IPS-15b (cell line): ENCODE measurements at regions not wholly inside any gene's neighbourhood (a gene's known extent, or its start where the extent isn't known, plus 50 kb on each side); places are given as distances from the start of the nearest gene placed in this dataset.

Experiments
- H3K27me3 ChIP-seq: one replicate; pipeline ENCODE4 v1.6.1; 2013; ENCODE audit warnings: low read length; ENCODE audit not compliant: control insufficient read depth, insufficient read depth
- H3K36me3 ChIP-seq: one replicate; pipeline ENCODE4 v1.6.1; 2013; ENCODE audit warnings: low read length; ENCODE audit not compliant: control insufficient read depth, insufficient read depth
- H3K4me1 ChIP-seq: one replicate; pipeline ENCODE4 v1.6.1; 2013; ENCODE audit warnings: mild to moderate bottlenecking, low read length; ENCODE audit not compliant: control insufficient read depth, insufficient read depth
- H3K4me3 ChIP-seq: one replicate; pipeline ENCODE4 v1.5.1; 2013; ENCODE audit warnings: low read depth, low read length
- H3K9ac ChIP-seq: one replicate; pipeline ENCODE4 v1.6.1; 2013; ENCODE audit warnings: low read depth, mild to moderate bottlenecking, low read length
- H3K9me3 ChIP-seq: one replicate; pipeline ENCODE4 v1.6.1; 2013; ENCODE audit warnings: mild to moderate bottlenecking, low read length; ENCODE audit not compliant: control insufficient read depth, insufficient read depth

DNA sequence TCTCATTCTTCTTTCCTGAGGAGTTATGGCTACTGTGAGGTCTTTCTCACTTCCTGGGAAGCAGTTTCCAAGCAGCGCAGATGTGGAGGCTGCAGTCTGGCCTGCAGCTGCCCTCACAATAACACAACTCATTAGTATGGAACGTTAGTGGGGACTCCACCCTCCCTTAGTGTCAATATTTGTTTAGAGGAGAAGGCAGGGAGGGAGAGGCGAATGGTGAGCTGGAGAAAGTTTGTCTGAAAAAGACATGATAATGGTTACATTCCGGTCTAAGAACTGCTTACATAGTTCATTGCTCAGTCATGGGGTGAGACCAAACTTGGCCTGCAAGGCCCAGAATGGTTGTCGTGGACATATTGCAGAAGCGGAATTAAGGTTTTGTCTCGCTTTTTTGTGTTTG is 170.2 kb downstream of the HS3ST3B1 start:
- Histone ChIP-seq H3K4me1 (peaks cover 3% of the 10 kb centered on the region), H3K36me3 (no peaks in the 10 kb centered on the region), H3K4me3 (no peak overlapping the region), H3K9ac (no peak overlapping the region), H3K9me3 (no peaks in the 10 kb centered on the region), H3K27me3 (no peaks in the 10 kb centered on the region)

DNA sequence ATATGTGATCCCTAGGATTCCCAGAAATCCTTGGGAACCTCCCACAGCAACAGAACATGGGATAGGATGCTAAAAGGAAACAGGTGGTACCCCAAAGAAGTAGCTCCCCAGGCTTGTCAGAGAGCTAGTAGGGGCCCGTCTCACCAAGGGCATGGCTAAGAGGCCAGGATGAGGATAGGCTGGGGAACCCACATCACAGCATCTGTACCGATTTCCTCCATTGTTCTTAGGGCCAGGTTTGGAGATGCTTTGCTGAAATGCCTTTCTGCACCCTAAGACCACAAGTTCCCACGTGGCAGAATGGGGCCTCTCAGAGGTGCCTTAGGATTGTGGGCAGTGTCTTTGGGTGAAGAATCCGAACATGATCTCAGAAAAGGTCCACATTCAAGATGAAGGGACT is 169.5 kb downstream of the HS3ST3B1 start:
- Histone ChIP-seq H3K4me1 (peaks cover 3% of the 10 kb centered on the region), H3K9me3 (no peaks in the 10 kb centered on the region), H3K4me3 (no peak overlapping the region), H3K9ac (no peak overlapping the region), H3K36me3 (no peaks in the 10 kb centered on the region), H3K27me3 (no peaks in the 10 kb centered on the region)

DNA sequence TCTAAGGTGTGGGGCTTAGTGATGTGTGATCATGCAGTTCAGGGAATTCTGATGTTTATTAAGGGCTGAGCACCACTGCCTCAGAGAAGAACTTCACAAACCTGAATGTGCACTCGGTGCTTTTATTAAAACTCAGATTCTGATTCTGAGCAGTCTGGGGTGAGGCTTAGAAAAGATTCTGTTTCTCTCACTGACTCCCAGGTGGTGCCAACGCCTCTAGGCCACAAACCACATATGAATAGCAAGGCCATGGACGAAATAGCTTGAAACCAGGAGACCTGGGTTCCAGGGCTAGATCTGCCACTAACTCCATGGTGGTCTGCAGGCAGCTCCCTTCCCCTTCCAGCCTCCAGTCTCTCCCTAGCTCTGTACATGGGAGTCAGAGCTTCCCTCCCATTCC is 169.1 kb downstream of the HS3ST3B1 start:
- peaks cover 3% of the 10 kb centered on the region for H3K4me1 ChIP-seq
- no peak overlapping the region for H3K4me3 ChIP-seq
- no peak overlapping the region for H3K9ac ChIP-seq
- H3K36me3 ChIP-seq, result no peaks in the 10 kb centered on the region
- H3K27me3 ChIP-seq, result no peaks in the 10 kb centered on the region
- H3K9me3 ChIP-seq, result no peaks in the 10 kb centered on the region

DNA sequence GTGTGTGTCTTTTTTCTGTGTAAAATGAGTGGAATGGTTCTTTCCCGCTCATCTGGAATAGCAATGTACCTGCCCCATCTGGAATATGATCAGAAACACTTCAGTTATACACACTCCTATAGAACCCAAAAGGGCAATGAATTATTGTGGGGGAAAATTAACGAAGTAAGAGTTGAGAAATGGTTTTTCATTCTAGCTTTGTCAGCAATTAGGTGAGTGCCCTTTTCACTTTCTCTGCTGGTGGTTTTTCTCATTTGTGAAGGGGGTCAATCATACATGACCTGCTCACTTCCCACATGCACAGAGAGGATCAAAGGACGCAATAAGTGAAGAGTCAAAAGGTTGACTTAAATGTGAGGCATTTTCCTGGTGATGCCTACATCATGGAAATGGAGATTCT is 168.0 kb downstream of the HS3ST3B1 start:
- Histone ChIP-seq H3K27me3 (no peaks in the 10 kb centered on the region), H3K9me3 (no peaks in the 10 kb centered on the region), H3K36me3 (no peaks in the 10 kb centered on the region), H3K4me3 (no peak overlapping the region), H3K9ac (no peak overlapping the region), H3K4me1 (peaks cover 3% of the 10 kb centered on the region)

DNA sequence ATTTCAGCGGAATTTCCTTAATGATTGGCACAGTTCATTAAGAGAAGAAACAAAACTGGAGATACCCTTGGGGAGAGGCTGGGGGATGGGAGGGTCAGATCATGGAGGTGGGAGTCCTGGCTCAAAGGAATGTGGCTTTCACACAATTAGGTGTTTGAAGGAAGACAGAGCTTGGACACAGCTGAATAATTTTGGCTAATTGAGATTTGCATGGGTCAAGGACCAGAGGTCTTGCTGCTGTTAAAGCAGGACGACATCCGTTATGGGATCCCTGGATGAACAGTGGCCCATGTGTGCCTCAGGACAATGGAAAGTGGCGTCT is 160.3 kb downstream of the HS3ST3B1 start:
- H3K4me3 ChIP-seq, result no peak overlapping the region
- H3K9ac ChIP-seq, result no peak overlapping the region
- H3K27me3 ChIP-seq, result no peaks in the 10 kb centered on the region

DNA sequence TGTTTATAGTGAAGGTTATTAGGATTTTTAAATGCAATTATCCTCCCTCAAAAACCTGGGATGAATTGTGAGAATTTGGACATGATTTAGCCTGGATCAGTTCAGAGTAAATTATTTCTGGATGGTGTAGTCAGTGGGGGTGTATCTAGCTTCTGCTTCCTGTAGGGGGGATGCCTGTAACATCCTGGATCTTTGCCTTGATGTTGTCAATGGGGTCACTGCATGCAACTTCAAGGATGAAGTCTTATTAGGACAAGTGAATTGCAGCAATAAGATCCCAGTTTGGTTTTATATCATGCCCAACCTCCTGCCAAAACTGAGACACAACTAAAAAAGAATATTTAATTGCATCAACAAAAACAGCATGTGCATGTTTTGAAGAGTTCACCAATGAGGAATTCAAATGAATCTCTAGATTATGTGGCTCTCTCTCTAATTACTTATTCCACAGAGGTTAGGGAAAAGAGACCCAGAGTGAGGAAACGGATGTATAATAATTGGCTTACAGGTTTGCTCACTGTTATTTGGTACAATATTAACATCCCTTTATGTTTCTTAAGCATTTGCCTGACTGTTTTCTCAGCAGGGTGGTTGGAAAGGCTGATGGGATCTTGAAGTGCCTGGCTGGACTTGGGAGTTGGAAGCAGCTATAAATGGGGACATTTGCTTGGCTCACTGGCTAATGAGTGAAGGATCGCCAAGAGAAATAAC is 159.8 kb downstream of the HS3ST3B1 start:
- no peaks in the 10 kb centered on the region for H3K36me3 ChIP-seq
- no peak overlapping the region for H3K4me3 ChIP-seq
- no peak overlapping the region for H3K9ac ChIP-seq
- peaks cover 11% of the 10 kb centered on the region for H3K4me1 ChIP-seq
- no peaks in the 10 kb centered on the region for H3K9me3 ChIP-seq
- H3K27me3 ChIP-seq, result no peaks in the 10 kb centered on the region

More for the DNA sequence above, 160.3 kb downstream of the HS3ST3B1 start:
- Histone ChIP-seq H3K4me1 (peaks cover 11% of the 10 kb centered on the region), H3K36me3 (no peaks in the 10 kb centered on the region), H3K9me3 (no peaks in the 10 kb centered on the region)

DNA sequence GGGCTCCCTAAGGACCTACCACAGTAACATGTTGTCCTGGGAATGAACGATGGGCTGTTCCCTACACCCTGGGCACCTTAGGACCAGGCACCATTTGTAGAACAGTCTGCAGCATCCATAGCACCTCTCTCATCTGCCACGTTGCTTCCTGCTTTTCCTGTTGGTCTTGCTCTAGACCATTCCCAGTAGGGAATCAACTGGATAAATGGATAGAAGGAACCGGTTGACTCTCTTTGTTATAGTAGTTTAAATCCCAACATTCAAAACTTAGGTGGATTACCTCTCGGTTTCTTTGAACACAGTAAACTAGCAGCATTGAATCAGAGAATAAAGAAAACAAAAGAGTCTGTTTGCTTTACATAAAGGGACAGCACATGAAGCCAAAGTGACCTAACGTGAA is 159.1 kb downstream of the HS3ST3B1 start:
- H3K27me3 ChIP-seq, result no peaks in the 10 kb centered on the region
- peaks cover 11% of the 10 kb centered on the region for H3K4me1 ChIP-seq
- H3K9ac ChIP-seq, result no peak overlapping the region
- no peak overlapping the region for H3K4me3 ChIP-seq
- H3K9me3 ChIP-seq, result no peaks in the 10 kb centered on the region
- H3K36me3 ChIP-seq, result no peaks in the 10 kb centered on the region

DNA sequence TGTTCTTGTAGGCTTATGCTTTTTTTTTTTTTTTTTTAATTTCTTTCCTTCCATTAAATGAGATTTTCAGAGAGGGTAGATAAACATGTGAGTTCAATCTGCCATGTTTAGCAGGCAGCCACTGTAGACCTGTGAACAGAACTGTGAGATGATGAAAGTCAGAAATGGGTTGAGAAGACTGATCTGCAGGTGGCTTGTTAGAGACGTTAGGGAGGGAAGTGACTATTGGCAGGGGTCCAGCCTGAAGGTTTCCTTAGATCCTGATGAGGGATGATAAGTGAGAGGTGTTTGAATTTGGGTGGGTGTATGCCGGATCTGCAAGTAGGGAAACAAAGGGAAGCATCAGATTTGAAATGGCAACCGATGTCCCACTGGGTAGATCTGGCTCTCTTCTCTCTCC is 157.8 kb downstream of the HS3ST3B1 start:
- Histone ChIP-seq H3K27me3 (no peaks in the 10 kb centered on the region), H3K36me3 (no peaks in the 10 kb centered on the region), H3K4me1 (peaks cover 11% of the 10 kb centered on the region), H3K9ac (no peak overlapping the region), H3K4me3 (no peak overlapping the region), H3K9me3 (no peaks in the 10 kb centered on the region)

DNA sequence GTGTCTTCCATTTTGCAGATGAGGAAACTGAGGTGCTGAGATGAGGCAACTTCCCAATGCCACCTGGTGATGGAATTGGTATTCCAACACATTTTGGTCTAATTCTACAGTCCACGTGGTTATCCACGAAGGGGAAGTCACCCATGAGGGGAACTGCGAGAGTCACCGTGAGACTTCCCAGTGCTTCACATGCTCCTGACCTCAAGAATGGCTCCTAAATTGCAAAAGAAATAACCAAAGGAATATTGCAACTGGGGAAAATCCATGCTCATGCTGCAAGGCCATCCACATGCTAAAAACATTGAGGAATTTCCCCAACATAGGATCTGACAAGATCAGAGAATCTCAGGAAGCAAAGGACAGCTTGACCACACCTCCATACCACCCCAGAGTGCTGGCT is 153.9 kb downstream of the HS3ST3B1 start:
- Histone ChIP-seq H3K9me3 (no peaks in the 10 kb centered on the region), H3K4me3 (no peak overlapping the region), H3K36me3 (no peaks in the 10 kb centered on the region), H3K9ac (no peak overlapping the region), H3K4me1 (peaks cover 3% of the 10 kb centered on the region), H3K27me3 (no peaks in the 10 kb centered on the region)

DNA sequence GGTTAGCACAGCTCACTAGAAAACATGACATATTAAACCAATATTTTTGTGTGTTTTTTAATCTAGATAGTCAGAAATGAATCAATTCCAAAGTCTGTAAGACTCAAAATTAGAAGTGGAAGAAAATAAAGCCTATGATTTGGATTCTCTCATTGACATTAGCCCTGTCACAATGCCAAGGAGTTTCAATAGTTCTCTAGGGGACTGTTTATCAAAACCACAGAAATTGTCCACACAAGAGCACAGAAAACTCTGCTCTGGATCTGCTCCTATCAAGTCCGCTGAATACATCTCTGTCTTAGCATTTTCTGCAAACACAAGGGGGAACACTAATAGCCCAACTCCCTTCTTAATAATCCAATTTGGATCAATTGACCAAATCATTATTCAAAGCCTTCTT is 152.0 kb downstream of the HS3ST3B1 start:
- Histone ChIP-seq H3K9me3 (no peaks in the 10 kb centered on the region), H3K4me3 (no peak overlapping the region), H3K36me3 (no peaks in the 10 kb centered on the region), H3K27me3 (no peaks in the 10 kb centered on the region), H3K4me1 (peaks cover 6% of the 10 kb centered on the region), H3K9ac (no peak overlapping the region)

DNA sequence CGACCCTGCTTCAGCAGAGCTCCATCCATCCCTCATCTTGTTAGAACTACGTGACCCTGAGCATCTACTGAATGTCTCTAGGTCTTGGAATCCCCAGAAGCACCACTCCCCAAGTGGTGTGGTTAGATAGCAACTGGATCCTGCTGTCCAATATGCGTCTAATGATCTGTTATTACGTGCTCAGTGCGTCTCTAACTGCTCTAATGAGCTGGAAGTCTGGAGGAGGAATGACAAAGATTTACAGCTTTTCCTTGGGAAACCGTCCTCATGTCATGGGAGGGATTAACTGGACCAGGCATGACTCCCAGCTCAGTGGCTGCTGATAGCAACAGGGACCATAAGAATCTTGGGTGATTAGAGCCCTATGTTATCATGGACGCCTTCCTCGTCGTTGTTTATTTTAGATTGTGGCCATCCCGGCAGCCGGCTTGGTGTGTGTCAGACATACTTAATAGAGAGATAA is 150.9 kb downstream of the HS3ST3B1 start:
- no peaks in the 10 kb centered on the region for H3K36me3 ChIP-seq
- no peaks in the 10 kb centered on the region for H3K27me3 ChIP-seq
- H3K9ac ChIP-seq, result no peak overlapping the region
- H3K4me3 ChIP-seq, result no peak overlapping the region
- peaks cover 6% of the 10 kb centered on the region for H3K4me1 ChIP-seq
- no peaks in the 10 kb centered on the region for H3K9me3 ChIP-seq

DNA sequence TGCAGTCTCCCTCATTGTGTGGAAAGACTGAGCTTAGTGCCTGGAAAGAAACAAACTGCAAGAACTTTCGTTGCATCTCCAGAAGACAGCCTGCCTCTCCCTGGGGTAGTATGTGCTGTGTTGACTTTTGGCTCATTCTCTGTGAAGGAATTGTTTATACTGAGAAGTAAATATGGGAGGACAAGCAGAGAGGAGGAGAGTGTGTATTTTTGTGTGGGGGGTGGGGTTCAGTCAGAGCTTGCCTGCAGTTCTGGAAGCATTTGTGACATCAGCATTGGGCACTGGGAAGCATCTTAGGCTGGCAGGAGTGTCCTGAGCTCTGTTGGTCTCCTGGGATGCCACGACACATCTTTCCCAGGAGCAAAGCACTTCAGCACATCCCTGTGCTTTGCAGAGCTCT is 147.9 kb downstream of the HS3ST3B1 start:
- Histone ChIP-seq H3K27me3 (no peaks in the 10 kb centered on the region), H3K4me1 (peaks cover 6% of the 10 kb centered on the region), H3K36me3 (no peaks in the 10 kb centered on the region)

More for the DNA sequence above, 147.9 kb downstream of the HS3ST3B1 start:
- Histone ChIP-seq H3K9ac (no peak overlapping the region), H3K4me3 (no peak overlapping the region), H3K9me3 (no peaks in the 10 kb centered on the region)
